ENCODE measurements at regions not wholly inside any gene's neighbourhood (a gene's known extent, or its start where the extent isn't known, plus 50 kb on each side); places are given as distances from the start of the nearest gene placed in this dataset.

- no peak for TF ChIP-seq CTCF (IDR thresholded peaks at IDR 0.05)
- no peak for TF ChIP-seq POLR2AphosphoS5 (IDR thresholded peaks at IDR 0.05)
- TF ChIP-seq POLR2A (IDR thresholded peaks at IDR 0.05): no peak
Observed at GRCh38 chr10:31128536-31128935, 96.9 kb upstream of the ZNF438 start.
